UCSD-AML1 (cell line): ENCODE measurements at regions not wholly inside any gene's neighbourhood (a gene's known extent, or its start where the extent isn't known, plus 50 kb on each side); places are given as distances from the start of the nearest gene placed in this dataset.

ENCODE experiments used
- DNase-seq: peaks from one replicate; lab custom pipeline; 2025; ENCODE audit not compliant: unreplicated experiment; lab: John Stamatoyannopoulos, UW

DNA sequence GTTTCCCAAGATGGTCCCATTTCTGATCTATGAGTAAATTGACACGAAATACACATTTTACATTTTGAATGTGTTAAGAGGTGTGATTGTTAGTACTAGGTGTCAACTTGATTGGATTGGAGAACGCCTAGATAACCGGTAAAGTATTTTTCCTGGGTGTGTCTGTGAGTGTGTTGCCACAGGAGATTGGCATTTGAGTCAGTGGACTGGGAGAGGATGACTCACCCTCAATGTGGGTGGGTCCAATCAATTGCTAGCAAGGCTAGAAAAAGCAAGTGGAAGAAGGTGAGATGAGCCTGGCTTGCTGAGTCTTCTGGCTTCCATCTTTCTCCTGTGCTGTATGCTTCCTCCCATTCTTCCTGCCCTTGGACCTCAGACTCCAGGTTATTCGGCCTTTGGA is 960.7 kb upstream of the PCDH9 start:
- no peak for DNase-seq

- no peak for DNase-seq
Measured at GRCh38 chr13:68185444-68186141, 955.5 kb upstream of the PCDH9 start.

- no peak for DNase-seq
Measured at GRCh38 chr13:68176475-68176874, 946.3 kb upstream of the PCDH9 start.

DNA sequence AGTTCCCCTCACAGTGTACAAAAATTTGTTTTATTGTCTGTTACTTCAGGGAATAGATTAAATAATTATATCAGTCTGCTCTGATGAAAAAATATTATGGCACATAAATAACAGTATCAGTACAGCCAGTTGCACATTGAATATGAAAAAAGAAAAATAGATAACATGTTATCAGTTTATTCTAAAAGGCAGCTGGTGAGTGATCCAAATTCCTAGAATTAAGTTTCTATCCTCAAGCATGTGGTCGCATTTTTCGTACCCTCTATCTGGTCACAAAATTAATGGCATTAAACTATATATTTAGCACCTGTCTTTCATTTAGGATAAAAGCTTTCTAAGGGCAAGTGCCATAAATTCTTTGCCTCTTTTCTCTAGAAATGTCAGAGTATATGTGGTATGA is 944.8 kb upstream of the PCDH9 start:
- DNase-seq, result no peak

DNA sequence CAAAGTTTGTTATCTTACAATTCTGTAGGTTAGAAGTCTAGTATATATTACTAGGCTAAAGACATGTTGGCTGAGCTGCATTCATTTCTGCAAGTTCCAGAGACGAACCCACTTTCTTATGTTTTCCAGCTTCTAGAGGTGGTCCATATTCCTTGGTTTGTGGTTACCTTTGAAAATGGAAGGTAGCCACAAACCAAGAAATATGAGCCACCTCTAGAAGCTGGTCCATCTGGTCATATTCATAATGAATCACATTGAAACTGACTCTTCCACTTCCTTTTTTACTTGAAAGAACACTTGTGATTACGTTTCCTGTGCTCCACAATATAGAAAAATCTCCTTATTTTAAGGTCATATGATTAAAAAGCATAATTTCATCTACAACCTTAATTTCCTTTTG is 943.0 kb upstream of the PCDH9 start:
- DNase-seq, result no peak

DNA sequence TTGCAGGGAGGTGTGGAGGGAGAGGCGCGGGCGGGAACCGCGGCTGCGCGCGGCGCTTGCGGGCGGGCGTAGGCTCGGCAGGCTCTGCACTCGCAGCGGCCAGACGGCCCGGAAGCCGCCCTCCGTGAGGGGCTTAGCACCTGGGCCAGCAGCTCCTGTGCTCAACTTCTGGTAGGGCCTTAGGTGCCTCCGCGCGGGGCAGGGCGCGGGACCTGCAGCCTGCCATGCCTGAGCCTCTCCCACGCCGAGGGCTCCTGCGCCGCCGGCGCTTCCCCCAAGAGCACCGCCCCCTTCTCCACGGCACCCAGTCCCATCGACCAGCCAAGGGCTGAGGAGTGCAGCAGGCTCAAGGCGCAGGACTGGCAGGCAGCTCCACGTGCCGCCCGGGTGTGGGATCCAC is 940.8 kb upstream of the PCDH9 start:
- DNase-seq, result no peak

GRCh38 chr13:68168448-68168847 is 938.3 kb upstream of the PCDH9 start:
- no peak for DNase-seq

DNA sequence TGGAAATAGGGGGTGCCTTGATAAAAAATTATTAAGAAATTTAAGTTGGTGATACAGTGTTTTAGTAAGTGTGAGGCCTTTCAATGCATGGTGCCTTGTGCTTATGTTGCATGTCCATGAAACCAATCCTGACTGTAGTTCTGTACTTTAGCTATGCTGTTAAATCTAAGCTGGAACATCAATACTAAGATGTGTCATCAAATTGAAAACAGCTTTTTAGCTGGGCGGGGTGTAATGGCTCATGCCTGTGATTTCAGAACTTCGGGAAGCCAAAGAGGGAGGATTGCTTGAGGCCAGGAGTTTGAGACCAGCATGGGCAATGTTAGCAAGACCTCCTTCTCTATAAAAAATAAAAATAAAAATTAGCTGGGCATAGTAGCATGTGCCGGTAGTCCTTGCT is 930.3 kb upstream of the PCDH9 start:
- DNase-seq, result no peak

DNA sequence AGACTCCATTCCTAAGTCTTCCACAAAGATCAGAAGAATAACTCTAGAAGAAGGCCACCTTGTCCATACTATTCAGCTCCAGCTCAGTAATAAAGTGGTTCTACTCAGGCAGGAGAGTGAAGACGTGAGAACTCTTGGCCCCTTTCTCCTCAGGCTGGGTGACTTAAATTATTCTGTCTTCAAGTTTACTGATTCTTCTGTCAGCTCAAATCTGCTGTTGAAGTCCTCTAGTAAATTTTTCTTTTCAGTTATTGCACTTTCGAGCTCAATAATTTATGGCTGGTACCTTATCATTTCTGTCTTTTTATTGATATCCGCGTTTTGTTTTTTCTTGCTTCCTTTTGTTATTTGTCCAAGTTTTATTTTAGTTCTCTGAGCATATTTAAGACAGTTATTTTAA is 922.3 kb upstream of the PCDH9 start:
- DNase-seq, result no peak

DNA sequence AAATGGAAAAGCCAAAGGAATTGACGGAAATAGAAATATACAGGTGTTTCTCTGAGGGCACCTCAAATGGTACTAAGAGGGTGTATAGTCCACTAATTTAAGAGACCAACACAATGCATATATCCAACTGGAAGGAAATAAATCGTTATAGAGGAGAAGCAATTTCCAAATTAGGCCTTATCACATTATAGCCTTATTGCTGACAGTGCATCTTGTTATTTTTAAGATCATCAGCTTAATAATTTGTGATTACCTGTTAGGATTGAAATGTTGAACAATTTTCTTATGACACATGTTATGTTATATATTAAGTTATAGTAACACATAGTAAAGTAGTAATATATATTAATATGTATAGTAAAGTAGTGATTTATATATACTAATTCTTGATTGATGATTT is 915.7 kb upstream of the PCDH9 start:
- no peak for DNase-seq

DNA sequence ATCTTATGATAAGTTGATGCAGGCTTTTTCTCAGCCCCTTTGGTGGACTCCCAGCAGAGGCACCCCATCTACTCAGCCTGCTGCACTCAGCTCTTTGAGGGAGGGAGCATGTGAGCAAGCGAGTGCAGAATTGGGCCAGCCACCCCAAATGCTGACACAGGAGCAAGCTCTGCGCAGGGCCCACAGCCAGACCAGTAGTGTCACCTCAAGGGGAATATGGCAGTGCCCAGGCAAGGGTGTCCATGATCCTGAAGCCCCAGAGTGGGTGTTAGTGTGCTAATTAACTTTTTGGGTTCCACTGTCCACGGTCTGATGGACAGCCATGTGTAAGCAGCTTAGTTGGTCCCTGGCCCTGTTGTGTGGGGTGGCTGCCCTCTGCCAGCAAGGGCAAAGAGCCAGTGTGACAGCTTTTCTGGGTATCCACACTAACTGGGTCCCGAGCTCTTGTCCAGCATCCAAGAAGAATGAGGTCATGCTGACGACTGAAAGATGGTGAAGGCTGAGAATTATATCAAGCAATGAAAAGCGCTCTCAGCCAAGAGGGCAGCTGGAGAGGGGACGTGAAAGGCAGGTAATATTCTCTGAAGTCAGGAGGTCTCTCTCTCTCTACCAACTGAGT is 898.3 kb upstream of the PCDH9 start:
- peak; percentile 3 for DNase-seq

DNA sequence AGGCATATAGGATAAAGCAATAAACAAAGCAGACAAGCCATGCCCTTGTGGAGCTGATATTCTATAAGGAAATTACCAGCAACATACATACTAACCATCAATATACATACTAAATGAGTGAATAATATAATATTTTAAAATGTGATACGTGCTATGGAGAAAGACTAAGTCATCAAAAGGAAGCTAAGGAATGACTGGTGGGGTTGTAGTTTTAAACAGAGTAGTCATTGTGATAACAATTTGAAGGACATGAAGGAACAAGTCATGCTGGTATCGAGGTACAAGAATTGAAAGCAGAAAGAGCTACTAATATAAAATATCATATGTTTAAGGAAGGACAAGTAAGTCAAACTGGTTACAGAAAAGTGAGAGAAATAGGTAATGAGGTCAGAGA is 894.9 kb upstream of the PCDH9 start:
- no peak for DNase-seq

DNA sequence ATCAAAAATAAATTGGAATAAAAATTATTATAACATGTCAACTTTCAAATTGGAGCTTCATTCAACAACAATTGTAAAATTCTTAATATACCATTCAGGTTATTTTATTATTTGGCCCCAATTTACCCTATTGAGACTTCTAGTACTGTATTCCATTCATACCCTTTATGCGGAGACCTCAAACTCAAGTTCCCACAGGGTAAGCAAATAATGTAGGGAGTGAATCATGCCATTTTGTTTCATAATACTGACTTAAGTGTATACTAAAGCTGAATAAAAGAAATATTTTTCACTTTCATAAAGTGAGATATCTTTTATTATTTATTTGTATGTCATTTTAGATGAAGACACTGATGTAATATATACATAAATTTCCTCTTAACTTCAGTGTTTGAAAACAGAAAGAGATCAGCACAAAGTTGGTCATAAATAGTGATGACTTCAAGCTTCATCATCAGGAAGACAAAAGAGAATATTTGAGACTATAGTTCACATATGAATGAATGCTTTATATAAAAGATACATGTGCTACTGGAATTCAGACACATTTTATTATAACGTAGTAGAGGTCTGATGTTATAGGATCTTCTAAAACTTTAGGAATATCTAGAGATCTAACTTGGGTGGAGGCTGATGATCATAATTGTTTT is 894.4 kb upstream of the PCDH9 start:
- DNase-seq, result no peak

DNA sequence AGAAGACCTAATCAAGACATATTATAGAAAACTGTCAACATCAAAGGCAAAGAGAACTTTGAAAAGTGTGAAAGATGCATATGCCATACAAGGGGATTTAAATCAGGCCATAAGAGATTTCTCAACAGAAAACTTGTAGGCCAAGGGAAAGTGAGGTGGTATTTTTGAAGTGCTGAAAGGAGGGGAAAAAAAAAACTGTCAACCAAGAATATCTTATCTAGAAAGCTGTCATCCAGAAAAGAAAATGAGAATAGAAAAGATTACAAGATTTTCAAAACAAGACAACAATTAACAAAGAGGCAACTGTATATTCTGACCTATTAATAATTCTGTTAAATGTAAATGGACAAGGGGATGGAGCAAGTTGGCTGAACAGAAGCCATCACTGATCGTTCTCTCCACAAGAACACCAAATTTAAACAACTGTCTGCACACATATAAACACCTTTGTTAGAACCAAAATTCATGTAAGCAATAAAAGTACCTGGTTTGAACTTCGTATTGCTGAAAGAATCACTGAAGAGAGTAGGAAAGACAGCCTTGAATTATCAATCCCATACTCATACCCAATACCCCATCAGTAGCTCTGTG is 880.1 kb upstream of the PCDH9 start:
- DNase-seq, result no peak

GRCh38 chr13:68107667-68108066 is 877.5 kb upstream of the PCDH9 start:
- no peak for DNase-seq

- DNase-seq, result no peak
Measured at GRCh38 chr13:68099631-68100030, 869.5 kb upstream of the PCDH9 start.

DNA sequence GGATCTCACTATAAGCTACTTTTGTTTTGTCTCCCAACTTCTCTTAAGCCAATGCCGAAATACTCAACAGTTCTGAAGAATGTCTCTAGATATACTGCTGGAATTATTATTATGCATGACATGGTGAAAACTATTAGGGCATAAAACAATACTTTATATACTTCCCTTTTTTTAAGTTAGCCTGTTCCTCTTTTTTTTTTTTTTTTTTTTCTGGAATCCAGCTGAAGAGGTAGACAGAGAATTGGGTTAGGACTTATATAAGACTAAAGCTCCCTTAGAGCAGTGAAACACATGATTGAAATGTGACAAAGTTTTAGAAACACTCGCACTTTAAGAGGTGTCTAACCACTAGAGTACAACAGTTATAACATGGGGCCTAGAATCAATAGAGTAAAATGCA is 850.9 kb upstream of the PCDH9 start:
- no peak for DNase-seq

- no peak for DNase-seq
Measured at GRCh38 chr13:68078874-68079273, 848.7 kb upstream of the PCDH9 start.

DNA sequence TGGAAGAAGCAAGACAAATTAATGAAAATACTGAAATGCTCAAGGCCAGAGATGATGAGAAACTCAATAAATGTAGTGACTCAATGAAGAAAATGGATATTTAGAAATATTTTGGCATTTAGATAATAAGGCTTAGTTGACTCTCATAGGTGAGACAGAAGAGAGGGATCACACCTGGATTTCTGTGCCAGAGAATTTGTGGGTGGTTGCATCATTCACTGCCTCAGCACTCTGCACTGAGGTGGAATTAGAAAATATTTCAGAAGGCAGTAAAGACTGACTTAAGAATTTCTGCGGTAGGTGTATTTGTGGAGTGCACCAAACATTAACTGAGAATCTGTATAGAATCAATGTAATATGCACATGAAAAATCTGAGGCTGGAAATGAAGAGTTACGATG is 848.3 kb upstream of the PCDH9 start:
- DNase-seq, result no peak

DNA sequence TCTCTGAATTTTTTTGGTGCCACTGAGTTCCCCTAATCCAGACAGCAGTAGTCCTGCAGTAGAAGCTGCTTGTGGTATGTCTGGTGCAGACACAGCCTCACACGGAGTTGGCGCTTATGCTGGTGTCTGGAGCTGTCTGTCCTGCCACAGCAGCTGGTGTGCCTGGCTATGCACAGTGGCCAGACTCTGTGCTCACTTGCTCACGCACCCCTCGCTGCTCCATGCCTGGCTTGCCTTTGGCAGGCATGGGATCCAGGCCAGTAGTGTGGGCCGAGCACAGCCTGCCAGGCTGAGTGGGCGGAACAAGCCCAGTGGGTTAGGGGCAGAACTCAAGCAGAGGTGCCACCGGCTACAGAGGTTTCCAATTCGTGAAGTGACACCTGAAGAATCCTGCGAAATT is 845.9 kb upstream of the PCDH9 start:
- DNase-seq, result no peak

- DNase-seq, result no peak
Measured at GRCh38 chr13:68066879-68067513, 836.9 kb upstream of the PCDH9 start.
